ENCODE measurements at regions not wholly inside any gene's neighbourhood (a gene's known extent, or its start where the extent isn't known, plus 50 kb on each side); places are given as distances from the start of the nearest gene placed in this dataset.

DNA sequence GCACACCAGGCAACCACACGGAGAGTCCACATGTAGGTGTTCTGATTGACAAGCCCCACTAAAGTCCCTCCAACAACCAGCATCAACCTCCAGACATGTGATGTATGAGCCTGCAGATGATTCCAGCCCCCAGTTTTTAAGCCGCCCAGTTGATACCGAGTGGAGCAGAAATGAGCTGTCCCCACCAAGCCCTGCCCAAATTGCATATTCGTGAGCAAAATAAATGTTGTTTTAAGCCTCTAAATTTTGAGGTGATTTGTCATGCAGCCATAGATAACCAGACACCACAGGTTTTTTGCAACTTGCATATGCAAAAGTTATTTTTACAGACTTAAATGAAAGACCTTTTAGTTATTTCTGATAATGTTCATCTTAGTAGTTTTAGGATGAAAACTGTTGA lies 187.7 kb downstream of the PIK3R1 start:
- TF ChIP-seq, protein P1, sequence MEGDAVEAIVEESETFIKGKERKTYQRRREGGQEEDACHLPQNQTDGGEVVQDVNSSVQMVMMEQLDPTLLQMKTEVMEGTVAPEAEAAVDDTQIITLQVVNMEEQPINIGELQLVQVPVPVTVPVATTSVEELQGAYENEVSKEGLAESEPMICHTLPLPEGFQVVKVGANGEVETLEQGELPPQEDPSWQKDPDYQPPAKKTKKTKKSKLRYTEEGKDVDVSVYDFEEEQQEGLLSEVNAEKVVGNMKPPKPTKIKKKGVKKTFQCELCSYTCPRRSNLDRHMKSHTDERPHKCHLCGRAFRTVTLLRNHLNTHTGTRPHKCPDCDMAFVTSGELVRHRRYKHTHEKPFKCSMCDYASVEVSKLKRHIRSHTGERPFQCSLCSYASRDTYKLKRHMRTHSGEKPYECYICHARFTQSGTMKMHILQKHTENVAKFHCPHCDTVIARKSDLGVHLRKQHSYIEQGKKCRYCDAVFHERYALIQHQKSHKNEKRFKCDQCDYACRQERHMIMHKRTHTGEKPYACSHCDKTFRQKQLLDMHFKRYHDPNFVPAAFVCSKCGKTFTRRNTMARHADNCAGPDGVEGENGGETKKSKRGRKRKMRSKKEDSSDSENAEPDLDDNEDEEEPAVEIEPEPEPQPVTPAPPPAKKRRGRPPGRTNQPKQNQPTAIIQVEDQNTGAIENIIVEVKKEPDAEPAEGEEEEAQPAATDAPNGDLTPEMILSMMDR (conservative IDR thresholded peaks at IDR 0.05; ENCODE audit: low read depth, low read length), result no peak
- TF ChIP-seq EZH2 (IDR thresholded peaks at IDR 0.05; ENCODE audit: borderline replicate concordance, low read depth, low read length, poor library complexity, severe bottlenecking), result no peak

All from A673 (cell line).